ENCODE measurements at regions not wholly inside any gene's neighbourhood (a gene's known extent, or its start where the extent isn't known, plus 50 kb on each side); places are given as distances from the start of the nearest gene placed in this dataset.

- DNase-seq: peak; percentile 38
Measured at GRCh38 chr10:78850644-78851435, 217.9 kb upstream of the ZMIZ1 start.

GRCh38 chr10:78851647-78852046, 217.1 kb upstream of the ZMIZ1 start:
- DNase-seq: peak; percentile 34

DNA sequence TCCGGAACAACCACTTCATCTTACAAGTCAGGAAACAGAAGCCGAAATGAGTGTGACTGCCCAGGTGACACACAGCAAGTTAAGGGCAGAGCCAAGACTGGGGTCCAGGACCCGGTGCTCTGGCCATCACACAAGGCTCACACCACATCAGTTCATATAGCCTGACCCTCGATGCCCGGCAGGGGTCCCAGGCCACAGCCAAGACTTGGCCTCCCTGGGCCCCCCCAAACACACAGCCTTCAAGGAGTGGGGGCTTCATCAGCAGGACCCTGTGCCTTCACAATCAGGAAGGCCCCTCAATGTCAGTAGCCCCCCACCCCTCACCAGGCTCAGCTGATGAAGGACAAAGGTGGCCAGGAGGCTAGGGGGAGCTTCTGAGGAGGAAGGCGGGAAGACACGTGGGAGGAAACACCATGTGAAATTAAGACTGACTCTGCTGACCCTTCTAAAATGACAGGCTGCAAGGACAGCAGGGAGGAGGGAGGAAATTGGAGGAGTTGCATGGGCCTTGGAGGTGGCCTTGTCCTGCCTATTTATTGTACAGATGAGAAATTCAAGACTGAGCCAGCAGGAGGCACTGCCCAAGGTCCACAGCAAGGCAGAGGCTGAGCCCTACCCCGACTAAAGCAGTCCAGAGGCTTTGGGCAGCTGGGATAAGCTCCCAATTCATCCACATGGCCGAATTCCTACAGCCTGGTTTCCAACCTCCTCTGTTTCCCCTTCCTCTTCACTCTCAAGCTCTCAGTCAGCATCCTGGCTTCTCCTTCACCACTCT, 216.1 kb upstream of the ZMIZ1 start:
- peak; percentile 35 for DNase-seq

DNA sequence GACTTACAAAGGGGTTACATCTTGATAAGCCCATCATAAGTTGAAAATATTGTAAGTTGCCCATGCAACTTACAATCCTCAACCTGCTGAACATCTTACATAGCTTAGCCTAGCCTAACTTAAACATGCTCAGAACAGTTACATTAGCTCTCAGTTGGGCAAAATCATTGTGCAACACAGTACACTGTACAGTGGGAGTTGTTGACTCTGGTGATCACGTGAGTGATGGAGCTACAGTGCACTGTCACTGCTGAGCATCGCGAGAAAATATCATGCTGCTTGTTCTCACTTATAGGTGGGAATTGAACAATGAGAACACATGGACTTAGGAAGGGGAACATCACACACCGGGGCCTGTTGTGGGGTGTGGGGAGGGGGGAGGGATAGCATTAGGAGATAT, 214.9 kb upstream of the ZMIZ1 start:
- DNase-seq: peak; percentile 4

GRCh38 chr10:78856421-78856820, 212.3 kb upstream of the ZMIZ1 start:
- DNase-seq: peak; percentile 66

- DNase-seq: no peak
Measured at GRCh38 chr10:78857193-78857592, 211.6 kb upstream of the ZMIZ1 start.

DNA sequence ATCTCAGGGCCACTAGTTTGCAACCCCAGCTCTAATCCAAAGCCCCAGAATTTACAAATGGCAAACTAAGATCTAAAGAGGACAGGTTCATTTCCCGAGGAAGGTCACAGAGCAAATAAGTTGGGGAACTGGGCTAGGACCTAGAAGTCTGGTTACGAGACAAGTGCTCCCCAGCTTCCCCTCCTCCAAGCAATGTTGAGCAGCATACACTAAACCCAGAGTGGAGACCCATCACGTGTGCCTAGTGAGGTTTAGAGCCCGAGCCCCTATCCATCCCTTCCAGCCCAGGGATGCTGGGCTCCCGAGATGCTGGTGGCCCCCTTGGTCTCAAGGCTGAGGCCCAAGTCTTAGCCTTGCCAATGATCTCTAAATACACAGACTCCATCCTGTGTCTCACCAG, 209.5 kb upstream of the ZMIZ1 start:
- DNase-seq: peak; percentile 35

DNA sequence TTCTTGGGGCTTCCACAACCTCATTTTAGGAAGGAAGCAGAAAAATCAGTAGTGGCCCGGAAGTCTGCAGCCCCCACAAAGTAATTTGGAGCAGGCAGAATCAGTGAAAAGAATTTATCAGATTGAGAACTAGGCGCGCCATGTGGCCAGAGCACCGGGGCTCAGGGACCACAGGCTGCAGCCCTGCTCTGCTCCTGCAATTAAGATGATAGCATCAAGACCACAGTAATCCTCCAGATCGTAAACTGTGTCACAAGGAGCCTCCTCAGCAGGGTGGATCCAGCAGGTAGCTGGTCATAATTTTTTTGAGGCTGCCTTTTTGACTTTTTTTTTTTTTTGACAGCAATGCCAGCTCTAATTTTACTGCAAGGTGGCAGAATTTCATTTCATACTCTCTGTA, 209.0 kb upstream of the ZMIZ1 start:
- no peak for DNase-seq

DNA sequence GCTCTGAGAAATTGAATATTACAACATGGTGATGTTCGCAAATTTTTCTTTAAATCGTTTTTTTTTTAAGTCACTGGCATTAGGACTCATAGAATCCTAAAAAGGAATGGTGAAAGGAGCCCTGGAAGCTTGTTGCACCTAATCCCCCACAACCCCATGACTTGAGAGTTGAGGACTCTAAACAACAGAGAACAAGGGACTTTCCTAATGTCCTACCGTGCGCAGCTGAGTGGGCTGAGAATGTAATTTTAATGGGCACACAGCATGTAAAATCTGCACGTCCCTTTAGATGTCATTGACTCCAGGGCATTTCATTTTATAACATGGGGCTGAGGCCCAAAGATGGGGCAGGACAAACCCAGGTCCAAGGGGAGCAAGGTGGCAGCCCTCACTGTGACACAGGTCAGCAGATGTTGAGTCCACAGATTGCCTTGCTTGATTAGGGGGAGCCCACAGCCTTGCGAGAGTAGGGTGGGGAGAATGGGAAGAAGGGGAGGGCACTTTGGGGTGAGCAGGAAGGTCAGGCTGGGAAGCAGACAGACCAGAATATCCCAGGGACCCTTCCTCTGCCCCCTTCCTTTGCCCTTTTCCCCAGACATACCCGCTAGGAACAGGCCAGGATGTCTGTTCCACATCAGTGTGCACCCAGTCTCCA, 208.4 kb upstream of the ZMIZ1 start:
- DNase-seq: no peak

GRCh38 chr10:78861529-78862327, 207.0 kb upstream of the ZMIZ1 start:
- DNase-seq: no peak

- DNase-seq: no peak
Measured at GRCh38 chr10:78862328-78862640, 206.5 kb upstream of the ZMIZ1 start.

DNA sequence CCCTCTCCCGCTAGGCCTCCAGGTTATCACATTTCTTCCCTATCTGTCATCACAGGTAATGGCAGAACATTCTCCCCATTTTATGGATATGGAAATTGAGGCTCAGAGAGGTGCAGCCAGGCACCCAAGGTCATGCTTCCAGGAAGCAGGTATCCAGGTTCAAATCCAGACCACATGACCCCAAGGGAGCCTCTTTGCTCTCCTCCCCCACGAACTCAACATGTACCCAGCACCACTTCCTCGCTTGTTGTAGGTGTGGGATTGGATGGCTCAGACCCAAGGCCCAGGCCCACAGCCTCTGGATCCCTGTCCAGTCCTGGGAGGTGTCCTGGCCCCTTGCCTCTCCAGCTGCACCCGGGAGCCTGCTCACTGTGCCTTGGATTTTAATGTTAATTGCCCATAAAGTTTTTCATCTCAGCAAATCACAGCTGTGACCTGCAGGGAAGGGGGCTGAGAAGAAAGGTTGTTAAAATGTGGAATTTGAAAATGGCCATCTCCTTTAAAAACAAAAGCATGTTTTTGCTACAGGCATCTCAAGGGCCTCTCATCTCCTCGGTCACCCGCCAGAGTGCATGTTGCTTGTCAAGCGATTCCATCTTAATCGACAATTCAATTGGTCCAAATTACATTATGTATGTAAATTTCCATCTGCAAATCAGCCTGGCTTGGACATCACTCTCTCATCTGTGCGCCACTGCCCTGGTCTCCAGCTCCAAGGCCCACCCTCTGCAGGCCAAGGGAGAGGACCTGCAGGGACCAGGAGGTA, 205.4 kb upstream of the ZMIZ1 start:
- no peak for DNase-seq

GRCh38 chr10:78863906-78864239, 204.9 kb upstream of the ZMIZ1 start:
- no peak for DNase-seq

DNA sequence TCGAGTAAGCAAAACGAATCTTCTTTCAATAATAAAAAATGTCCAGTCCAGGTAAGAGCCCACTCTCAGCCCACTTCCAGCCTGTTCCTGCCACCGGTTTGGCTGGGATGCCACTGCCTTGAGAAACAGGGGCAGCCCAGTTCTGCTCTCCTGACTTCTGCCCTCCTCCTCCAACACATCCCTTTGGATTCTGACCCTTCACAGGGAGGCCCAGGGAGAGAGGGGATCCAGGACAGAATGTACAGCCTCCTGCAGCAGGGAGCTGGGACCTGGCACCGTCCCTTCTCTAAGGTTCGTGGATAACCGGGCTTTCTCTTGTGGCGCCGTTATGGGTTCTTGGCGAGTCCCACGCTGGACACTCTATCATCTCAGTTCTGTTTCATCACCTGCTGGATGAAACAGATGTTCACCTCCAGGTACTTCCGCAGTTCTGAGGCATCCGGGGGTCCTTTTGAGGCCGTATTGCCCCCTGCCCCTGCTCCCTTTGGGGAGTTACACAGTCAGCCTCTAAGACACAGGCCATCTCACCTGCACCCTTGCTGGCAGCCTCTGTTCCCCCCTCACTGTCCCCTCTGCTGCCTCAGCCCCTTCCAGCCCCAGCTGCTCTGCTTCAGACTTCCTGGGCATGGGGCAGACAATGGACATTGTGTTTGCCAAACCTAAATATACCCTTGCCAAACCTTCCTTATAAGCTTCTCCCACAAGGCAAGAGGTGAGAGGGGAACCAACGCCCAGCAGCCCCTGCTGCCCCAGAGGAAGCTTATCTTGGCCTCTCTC, 203.8 kb upstream of the ZMIZ1 start:
- DNase-seq: no peak

DNA sequence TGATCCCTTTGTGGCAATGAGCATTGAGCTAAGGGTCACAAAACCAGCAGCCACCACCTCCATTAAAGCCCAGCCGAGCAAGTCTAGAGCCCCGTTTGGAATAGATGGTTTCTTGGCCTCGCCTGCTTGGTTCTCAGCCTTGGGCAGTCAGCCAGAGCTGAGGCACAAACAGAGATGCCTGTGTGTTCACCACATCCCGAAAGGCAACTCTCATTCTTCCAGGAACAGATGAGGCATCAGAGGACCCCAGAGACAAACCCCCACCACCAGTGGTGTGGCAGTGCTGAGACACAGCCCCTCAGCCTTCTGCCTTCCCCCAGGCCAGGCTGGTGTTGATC, 203.3 kb upstream of the ZMIZ1 start:
- DNase-seq: peak; percentile 40

DNA sequence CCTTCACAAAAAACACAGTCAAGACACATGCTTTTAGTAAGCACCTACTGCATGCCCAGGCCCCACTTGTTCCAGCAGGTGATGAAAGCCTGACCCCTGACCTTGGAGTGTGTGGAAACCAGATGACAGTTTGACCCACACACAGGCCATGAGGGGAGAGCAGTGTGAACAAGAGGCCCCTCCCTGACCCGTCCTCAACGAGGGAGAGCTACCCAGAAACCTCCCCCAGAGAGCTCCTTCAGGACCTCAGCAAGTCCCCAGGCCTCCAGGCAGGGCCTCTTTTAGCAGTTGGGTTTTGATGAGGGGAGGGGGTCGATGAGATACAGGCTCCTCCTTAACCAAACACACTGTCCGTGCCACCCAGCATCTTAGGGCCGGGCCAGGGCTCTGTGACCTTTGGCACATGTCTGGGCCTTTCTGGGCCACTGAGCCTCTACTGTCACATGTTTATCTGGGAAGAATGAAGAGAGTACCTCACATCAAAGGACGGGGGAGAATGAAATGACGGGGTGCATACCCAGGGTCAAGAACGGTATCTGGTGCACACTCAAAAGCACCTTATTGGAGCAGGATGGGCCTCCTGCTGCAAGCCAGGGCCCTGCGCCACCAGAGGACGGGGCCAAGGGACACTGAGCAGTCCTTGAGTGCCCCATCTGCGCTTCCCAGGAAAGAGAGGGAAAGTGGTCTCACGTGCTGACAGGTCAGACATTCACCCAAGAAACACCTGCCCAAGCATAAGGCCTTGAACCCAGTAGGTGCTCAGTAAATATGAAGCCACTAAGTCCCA, 202.6 kb upstream of the ZMIZ1 start:
- no peak for DNase-seq

- DNase-seq: no peak
Measured at GRCh38 chr10:78866731-78867554, 201.8 kb upstream of the ZMIZ1 start.

DNA sequence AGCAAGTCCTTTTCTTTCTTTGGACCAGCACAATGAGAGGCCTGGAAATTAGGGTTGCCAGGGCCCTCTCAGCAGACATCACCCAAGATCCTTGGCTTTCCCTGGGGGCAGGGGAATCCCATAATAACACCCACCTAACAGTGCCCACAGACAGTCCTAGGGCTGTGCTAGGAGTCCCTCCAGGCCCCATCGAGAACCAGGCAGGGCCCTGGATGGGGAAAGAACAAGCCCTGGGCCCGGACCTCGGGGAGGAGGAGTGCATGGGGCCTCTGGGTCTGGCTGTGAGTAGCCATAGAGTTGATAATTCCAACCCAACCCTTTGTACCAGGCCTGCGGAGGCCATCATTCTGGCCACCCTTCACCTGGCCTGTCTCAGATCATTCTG, 201.2 kb upstream of the ZMIZ1 start:
- no peak for DNase-seq

DNA sequence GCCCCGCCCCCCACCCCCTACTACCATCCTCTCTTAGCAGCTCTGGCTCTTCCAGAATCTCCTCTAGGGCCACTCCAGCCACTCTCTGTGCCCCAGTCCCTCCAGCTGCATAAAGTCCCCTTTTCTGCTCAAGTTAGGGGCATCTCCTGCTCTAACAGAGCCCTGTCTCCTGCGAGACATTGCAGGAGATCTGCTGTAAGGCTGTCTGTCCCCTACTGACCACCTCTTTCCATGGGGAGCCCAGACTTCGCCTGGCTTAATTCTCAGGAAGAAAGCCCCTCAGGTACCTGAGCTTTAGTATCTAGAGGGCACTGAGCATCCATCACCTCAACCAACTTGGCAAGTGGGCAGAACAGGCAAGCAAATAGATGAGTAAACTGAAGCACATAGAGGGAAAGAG, 200.7 kb upstream of the ZMIZ1 start:
- DNase-seq: no peak

- DNase-seq: no peak
Measured at GRCh38 chr10:78868456-78868855, 200.3 kb upstream of the ZMIZ1 start.
